Retinal pigment epithelial cell (primary cell): ENCODE measurements at regions not wholly inside any gene's neighbourhood (a gene's known extent, or its start where the extent isn't known, plus 50 kb on each side); places are given as distances from the start of the nearest gene placed in this dataset.
"Not testable (repeated sequence)": the region's sequence is repeated elsewhere in the genome, so short reads cannot be mapped to it uniquely, and the experiment has no call there.

ENCODE experiments used
- DNase-seq: peaks from one replicate; pipeline ENCODE4 v3.0.0-alpha.2; 2010; ENCODE audit warnings: low read depth
- H3K4me3 ChIP-seq: 2 replicates; pipeline ENCODE4 v1.5.1; 2011; ENCODE audit warnings: mild to moderate bottlenecking, low read length, control low read depth, moderate library complexity
- TF ChIP-seq, protein P1 (sequence below): conservative IDR thresholded peaks from 2 replicates; pipeline ENCODE4 v1.5.1; 2011; ENCODE audit warnings: low read depth, low read length, control low read depth, inconsistent platforms

DNA sequence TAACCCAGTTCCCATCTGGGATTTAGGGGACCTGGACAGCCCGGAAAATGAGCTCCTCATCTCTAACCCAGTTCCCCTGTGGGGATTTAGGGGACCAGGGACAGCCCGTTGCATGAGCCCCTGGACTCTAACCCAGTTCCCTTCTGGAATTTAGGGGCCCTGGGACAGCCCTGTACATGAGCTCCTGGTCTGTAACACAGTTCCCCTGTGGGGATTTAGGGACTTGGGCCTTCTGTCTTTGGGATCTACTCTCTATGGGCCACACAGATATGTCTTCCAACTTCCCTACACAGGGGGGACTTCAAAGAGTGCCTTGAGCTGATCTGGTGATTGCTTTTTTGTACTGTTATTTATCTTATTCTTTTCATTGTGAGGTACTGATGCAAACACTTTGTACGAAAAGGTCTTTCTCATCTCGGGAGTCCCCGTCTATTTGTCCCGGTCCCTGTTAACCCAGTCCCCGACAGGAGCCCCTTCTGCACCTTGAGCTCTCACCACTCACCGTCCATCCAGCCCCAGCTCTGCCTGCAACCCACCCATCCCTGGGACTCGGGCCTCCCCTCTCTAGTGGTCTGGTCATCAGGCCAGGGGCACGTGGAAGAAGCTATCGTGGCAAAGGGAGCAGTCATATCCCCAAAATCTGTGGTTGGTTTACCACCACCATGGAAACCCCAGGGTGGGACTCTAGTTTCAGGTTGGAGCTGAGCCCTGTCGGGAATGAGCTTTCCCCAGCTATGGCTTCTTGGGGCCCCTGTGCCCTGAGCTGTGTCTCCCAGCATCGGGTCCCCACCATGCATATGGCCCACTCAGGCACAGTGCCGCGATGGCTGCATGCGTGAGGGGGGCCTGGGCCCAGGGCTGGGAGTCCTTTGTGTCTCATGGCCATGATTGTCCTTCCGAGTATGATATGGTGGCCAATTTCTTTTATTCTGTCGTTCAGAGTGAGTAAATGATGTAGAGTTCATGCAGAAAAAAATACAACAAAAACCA lies 270.4 kb upstream of the PLCXD1 start:
- not testable (repeated sequence) for DNase-seq, H3K4me3 ChIP-seq

DNA sequence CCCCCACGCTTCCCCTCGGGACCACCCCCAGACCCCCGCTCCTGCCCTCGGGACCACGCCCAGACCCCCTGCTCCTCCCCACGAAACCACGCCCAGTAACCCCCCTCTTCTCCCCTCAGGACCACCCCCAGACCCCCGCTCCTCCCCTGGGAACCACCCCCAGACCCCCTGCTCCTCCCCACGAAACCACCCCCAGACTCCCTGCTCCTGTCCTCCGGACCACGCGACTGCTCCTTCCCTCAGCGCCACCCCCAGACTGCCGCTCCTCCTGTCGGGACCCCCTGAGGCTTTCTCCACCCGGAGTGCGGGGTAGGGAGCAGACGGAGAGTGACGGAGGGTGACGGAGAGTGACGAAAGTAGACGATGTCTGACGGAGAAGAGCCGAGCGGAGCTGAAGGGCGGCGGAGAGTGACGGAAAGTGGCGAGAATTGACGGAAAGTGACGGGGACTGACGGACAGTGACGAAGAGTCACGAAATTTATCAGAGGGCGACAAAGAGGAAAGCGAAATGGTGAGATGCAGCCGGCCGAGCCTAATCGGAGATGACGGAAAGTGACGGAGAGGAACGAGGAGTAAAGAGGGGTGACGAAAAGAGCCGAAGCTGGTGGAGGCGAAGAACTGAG lies 267.2 kb upstream of the PLCXD1 start:
- DNase-seq, H3K4me3 ChIP-seq: not testable (repeated sequence)

DNA sequence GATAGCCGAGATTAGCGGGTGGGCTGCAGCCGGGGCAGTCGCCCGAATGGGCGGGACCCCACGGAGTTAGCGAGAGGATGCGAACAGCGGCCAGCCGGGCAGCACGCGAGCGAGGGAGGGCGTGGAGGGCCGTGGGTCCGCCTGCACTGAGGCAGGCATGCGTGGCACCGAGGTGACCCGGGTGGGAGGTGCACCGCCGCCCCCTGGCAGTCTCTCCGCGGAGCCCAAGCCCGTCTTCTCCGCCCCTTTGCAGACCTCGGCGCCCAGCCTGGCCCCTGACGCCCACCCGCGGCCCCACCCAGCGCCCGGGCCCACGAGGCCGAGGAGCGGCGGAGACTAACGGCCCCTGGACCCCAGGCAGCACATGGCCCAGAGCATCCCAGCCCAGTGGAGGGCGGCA lies 266.7 kb upstream of the PLCXD1 start:
- H3K4me3 ChIP-seq, DNase-seq: not testable (repeated sequence)

DNA sequence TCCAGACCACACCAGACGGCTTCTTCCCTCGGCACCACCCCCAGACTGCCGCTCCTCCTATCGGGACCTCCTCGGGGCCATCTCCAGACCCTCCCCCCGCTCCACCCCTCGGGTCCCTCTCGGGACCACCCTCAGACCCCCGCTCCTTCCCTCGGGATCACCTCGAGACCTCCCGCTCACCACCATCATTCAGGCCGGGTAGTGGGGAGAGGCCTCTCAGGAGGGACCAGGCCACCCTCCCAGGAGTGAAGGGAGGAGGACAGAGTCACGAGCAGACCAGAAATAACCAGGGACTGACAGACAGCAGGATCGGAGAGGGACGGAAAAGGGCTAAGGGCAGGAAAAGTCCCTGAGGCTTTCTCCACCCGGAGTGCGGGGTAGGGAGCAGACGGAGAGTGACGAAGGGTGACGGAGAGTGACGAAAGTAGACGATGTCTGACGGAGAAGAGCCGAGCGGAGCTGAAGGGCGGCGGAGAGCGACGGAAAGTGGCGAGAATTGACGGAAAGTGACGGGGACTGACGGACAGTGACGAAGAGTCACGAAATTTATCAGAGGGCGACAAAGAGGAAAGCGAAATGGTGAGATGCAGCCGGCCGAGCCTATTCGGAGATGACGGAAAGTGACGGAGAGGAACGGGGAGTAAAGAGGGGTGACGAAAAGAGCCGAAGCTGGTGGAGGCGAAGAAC lies 262.3 kb upstream of the PLCXD1 start:
- DNase-seq, result not testable (repeated sequence)
- H3K4me3 ChIP-seq, result peak overlapping the region; percentile 20

DNA sequence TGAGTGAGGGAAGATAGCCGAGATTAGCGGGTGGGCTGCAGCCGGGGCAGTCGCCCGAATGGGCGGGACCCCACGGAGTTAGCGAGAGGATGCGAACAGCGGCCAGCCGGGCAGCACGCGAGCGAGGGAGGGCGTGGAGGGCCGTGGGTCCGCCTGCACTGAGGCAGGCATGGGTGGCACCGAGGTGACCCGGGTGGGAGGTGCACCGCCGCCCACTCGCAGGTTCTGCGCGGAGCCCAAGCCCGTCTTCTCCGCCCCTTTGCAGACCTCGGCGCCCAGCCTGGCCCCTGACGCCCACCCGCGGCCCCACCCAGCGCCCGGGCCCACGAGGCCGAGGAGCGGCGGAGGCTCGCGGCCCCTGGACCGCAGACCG lies 261.7 kb upstream of the PLCXD1 start:
- not testable (repeated sequence) for DNase-seq, H3K4me3 ChIP-seq

DNA sequence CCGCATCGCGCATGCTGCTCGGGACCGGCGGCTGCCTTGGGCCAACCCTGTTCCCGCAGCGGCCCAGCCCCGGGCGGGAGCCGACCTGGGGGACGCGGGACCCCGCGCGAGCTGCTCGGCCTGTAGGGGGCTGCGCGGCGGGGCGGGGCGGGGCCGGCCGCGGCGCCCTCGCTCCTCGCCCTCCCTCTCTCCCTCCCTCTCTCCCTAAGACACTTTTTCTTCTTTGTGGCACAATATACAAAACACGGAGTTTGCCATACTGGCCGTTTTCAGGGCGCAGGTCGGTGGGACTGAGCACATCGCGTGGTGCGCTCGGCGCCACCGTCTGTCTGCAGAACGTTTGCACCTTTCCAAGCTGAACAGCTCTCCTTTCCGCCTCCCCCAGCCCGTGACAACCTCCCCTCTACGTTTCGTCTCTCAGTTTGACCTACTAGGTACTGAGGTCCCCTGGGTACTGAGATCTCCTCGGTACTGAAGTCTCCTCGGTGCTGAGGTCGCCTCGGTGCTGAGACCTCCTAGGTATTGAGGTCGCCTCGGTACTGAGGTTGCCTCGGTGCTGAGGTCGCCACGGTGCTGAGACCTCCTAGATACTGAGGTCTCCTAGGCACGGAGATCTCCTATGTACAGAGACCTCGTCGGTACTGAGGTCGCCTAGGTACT lies 261.1 kb upstream of the PLCXD1 start:
- DNase-seq, result no peak
- TF ChIP-seq, protein P1, sequence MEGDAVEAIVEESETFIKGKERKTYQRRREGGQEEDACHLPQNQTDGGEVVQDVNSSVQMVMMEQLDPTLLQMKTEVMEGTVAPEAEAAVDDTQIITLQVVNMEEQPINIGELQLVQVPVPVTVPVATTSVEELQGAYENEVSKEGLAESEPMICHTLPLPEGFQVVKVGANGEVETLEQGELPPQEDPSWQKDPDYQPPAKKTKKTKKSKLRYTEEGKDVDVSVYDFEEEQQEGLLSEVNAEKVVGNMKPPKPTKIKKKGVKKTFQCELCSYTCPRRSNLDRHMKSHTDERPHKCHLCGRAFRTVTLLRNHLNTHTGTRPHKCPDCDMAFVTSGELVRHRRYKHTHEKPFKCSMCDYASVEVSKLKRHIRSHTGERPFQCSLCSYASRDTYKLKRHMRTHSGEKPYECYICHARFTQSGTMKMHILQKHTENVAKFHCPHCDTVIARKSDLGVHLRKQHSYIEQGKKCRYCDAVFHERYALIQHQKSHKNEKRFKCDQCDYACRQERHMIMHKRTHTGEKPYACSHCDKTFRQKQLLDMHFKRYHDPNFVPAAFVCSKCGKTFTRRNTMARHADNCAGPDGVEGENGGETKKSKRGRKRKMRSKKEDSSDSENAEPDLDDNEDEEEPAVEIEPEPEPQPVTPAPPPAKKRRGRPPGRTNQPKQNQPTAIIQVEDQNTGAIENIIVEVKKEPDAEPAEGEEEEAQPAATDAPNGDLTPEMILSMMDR, result no peak
- peak overlapping the region; percentile 31 for H3K4me3 ChIP-seq

DNA sequence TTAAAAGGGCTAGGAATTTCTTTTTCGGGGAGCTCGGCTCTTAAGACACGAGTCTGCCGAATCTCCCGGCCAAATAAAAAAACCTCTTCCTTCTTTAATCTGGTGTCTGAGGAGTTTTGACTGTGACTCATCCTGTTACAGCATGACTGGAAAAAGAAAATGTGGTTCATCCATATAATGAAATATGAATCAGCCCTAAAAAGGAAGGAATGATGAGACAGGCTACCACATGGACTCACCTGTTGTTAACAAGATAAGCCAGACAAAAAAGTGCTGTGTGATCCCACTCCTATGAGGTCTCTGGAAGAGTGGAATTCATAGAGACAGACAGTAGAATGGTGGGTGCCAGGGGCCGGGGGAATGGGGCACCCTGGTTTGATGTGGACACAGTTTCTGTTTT lies 257.0 kb upstream of the PLCXD1 start:
- not testable (repeated sequence) for H3K4me3 ChIP-seq, DNase-seq
